ENCODE measurements at regions not wholly inside any gene's neighbourhood (a gene's known extent, or its start where the extent isn't known, plus 50 kb on each side); places are given as distances from the start of the nearest gene placed in this dataset.

- TF ChIP-seq EZH2phosphoT487 (IDR thresholded peaks at IDR 0.05; ENCODE audit: insufficient read depth, low read depth) (no peak), EZH2 (IDR thresholded peaks at IDR 0.05; ENCODE audit: insufficient read depth, poor library complexity, severe bottlenecking) (no peak)
Measured at GRCh38 chr21:28442085-28442484, 550.6 kb downstream of the LTN1 start.

Data from GM23248 (cell line).